ENCODE measurements at regions not wholly inside any gene's neighbourhood (a gene's known extent, or its start where the extent isn't known, plus 50 kb on each side); places are given as distances from the start of the nearest gene placed in this dataset.

- TF ChIP-seq CTCF (IDR thresholded peaks at IDR 0.05), result no peak
- no peak for TF ChIP-seq EZH2phosphoT487 (IDR thresholded peaks at IDR 0.05)
- TF ChIP-seq EZH2 (IDR thresholded peaks at IDR 0.05), result no peak
These were observed 120.5 kb upstream of the NAV3 start for GRCh38 chr12:77710209-77710608.

Data from neural progenitor cell (in vitro differentiated cells).